Kidney capillary endothelial cell (primary cell): ENCODE measurements at regions not wholly inside any gene's neighbourhood (a gene's known extent, or its start where the extent isn't known, plus 50 kb on each side); places are given as distances from the start of the nearest gene placed in this dataset.

Source experiments
- DNase-seq: peaks from one replicate; pipeline ENCODE4 v3.0.0-alpha.2; 2018; ENCODE audit warnings: low spot score

GRCh38 chr1:194155962-194156361, 969.5 kb upstream of the B3GALT2 start:
- DNase-seq, result no peak

GRCh38 chr1:194151056-194151455, 964.6 kb upstream of the B3GALT2 start:
- DNase-seq, result no peak

- no peak for DNase-seq
These were observed 963.8 kb upstream of the B3GALT2 start for GRCh38 chr1:194150242-194150641.

- no peak for DNase-seq
These were observed 946.7 kb upstream of the B3GALT2 start for GRCh38 chr1:194133152-194133551.

- no peak for DNase-seq
These were observed 931.7 kb upstream of the B3GALT2 start for GRCh38 chr1:194118086-194118485.

- DNase-seq, result no peak
These were observed 931.2 kb upstream of the B3GALT2 start for GRCh38 chr1:194117582-194117981.

- no peak for DNase-seq
These were observed 927.9 kb upstream of the B3GALT2 start for GRCh38 chr1:194114288-194114687.

GRCh38 chr1:194105381-194105780, 919.0 kb upstream of the B3GALT2 start:
- no peak for DNase-seq

- no peak for DNase-seq
These were observed 917.9 kb upstream of the B3GALT2 start for GRCh38 chr1:194104247-194104844.

GRCh38 chr1:194103516-194104246, 917.3 kb upstream of the B3GALT2 start:
- no peak for DNase-seq

GRCh38 chr1:194103101-194103500, 916.7 kb upstream of the B3GALT2 start:
- no peak for DNase-seq

GRCh38 chr1:194102607-194103006, 916.2 kb upstream of the B3GALT2 start:
- no peak for DNase-seq

- no peak for DNase-seq
These were observed 898.3 kb upstream of the B3GALT2 start for GRCh38 chr1:194084755-194085154.

- DNase-seq, result peak; percentile 9
These were observed 895.0 kb upstream of the B3GALT2 start for GRCh38 chr1:194081444-194081843.

- DNase-seq, result no peak
These were observed 894.4 kb upstream of the B3GALT2 start for GRCh38 chr1:194080826-194081225.

GRCh38 chr1:194078765-194079164, 892.4 kb upstream of the B3GALT2 start:
- DNase-seq, result no peak

GRCh38 chr1:194076646-194077045, 890.2 kb upstream of the B3GALT2 start:
- DNase-seq, result no peak

- DNase-seq, result no peak
These were observed 887.4 kb upstream of the B3GALT2 start for GRCh38 chr1:194073833-194074232.

- DNase-seq, result no peak
These were observed 884.8 kb upstream of the B3GALT2 start for GRCh38 chr1:194071205-194071604.

GRCh38 chr1:194069831-194070218, 883.4 kb upstream of the B3GALT2 start:
- no peak for DNase-seq

- no peak for DNase-seq
These were observed 882.9 kb upstream of the B3GALT2 start for GRCh38 chr1:194069168-194069830.

GRCh38 chr1:194068446-194069167, 882.2 kb upstream of the B3GALT2 start:
- DNase-seq, result no peak

GRCh38 chr1:194067772-194068171, 881.4 kb upstream of the B3GALT2 start:
- DNase-seq, result no peak
